ENCODE measurements at regions not wholly inside any gene's neighbourhood (a gene's known extent, or its start where the extent isn't known, plus 50 kb on each side); places are given as distances from the start of the nearest gene placed in this dataset.

- H3K4me1 Mint-ChIP-seq (ENCODE audit: low read depth): no peaks in the 10 kb centered on the region
- H3K36me3 Mint-ChIP-seq (ENCODE audit: low read depth): no peaks in the 10 kb centered on the region
- TF ChIP-seq CTCF (IDR thresholded peaks at IDR 0.05): no peak
- peaks cover 31% of the 10 kb centered on the region for H3K9me3 Mint-ChIP-seq
- no peak overlapping the region for H3K27ac Mint-ChIP-seq
- no peak overlapping the region for H3K4me3 Mint-ChIP-seq
- H3K27me3 Mint-ChIP-seq (ENCODE audit: insufficient read depth): peaks cover 3% of the 10 kb centered on the region; the same call in 1 of the 2 replicates
- DNase-seq: no peak
Measured at GRCh38 chr3:34263101-34263621, 464.7 kb downstream of the PDCD6IP start.

GRCh38 chr3:34264337-34265041, 466.1 kb downstream of the PDCD6IP start:
- Mint-ChIP-seq H3K9me3 (peaks cover 29% of the 10 kb centered on the region), H3K4me3 (no peak overlapping the region), H3K36me3 (ENCODE audit: low read depth) (no peaks in the 10 kb centered on the region), H3K27ac (no peak overlapping the region), H3K4me1 (ENCODE audit: low read depth) (no peaks in the 10 kb centered on the region), H3K27me3 (ENCODE audit: insufficient read depth) (peaks cover 3% of the 10 kb centered on the region; the same call in 1 of the 2 replicates)
- TF ChIP-seq CTCF (IDR thresholded peaks at IDR 0.05): no peak
- DNase-seq: no peak

GRCh38 chr3:34267088-34267487, 468.7 kb downstream of the PDCD6IP start:
- Mint-ChIP-seq H3K27ac (no peak overlapping the region), H3K4me3 (no peak overlapping the region), H3K36me3 (ENCODE audit: low read depth) (no peaks in the 10 kb centered on the region), H3K4me1 (ENCODE audit: low read depth) (no peaks in the 10 kb centered on the region), H3K27me3 (ENCODE audit: insufficient read depth) (peaks cover 3% of the 10 kb centered on the region; the same call in 1 of the 2 replicates), H3K9me3 (peaks cover 41% of the 10 kb centered on the region)
- DNase-seq: no peak
- TF ChIP-seq CTCF (IDR thresholded peaks at IDR 0.05): no peak

DNA sequence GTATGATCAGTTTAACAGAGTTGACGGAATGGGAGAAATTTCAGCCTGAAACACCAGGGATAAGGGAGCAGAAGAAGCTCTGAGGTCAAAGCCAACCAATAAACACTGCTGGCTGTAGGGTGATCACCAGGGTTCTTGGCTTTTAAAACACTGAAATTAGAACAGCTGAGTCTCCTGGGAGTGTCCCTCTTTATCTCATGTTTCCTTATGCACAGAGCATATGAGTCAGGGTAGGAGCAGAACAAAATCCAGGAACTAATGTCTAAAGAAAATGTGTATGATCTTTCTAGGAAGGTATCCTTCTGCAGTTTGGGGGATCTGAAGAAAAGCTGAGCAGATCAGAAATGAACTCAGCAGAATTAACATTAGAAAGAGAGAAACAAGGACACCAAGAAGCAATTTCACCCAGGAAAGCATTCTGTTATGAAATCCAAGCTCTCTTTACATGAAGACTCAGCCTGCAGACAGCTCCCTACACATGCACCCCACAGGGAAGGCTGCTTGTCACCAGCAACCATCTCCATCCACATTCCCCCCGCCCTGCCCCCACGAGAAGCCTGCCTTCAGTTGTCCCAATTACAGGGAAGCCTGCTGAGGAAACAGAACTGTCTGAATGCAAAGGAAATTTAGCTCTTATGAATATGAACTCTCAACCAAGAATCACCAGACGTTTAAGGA, 469.7 kb downstream of the PDCD6IP start:
- H3K4me1 Mint-ChIP-seq (ENCODE audit: low read depth): no peaks in the 10 kb centered on the region
- H3K36me3 Mint-ChIP-seq (ENCODE audit: low read depth): no peaks in the 10 kb centered on the region
- DNase-seq: no peak
- H3K4me3 Mint-ChIP-seq: no peak overlapping the region
- no peak for TF ChIP-seq CTCF (IDR thresholded peaks at IDR 0.05)
- no peak overlapping the region for H3K27ac Mint-ChIP-seq
- H3K27me3 Mint-ChIP-seq (ENCODE audit: insufficient read depth): peaks cover 3% of the 10 kb centered on the region; the same call in 1 of the 2 replicates
- H3K9me3 Mint-ChIP-seq: peaks cover 40% of the 10 kb centered on the region

DNA sequence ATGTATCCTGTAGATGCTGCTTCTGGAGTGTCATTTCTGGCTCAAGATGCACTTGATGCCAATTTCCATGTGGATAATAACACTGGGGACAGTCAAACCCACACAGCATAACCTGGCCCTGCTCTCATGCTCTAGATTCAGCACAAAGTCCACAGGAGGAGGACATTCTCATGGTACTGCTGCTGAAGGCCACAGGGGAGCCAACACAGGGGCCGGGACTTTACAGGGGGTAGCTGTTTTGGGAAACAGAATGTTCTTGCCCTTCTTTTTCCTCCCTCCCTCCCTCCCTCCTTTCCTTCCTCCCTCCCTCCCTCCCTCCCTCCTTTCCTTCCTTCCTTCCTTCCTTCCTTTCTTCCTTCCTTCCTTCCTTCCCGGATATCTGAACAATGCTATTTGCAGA, 477.4 kb downstream of the PDCD6IP start:
- Mint-ChIP-seq H3K27ac (no peak overlapping the region), H3K27me3 (ENCODE audit: insufficient read depth) (no peaks in the 10 kb centered on the region), H3K9me3 (peaks cover 50% of the 10 kb centered on the region), H3K4me1 (ENCODE audit: low read depth) (no peaks in the 10 kb centered on the region), H3K36me3 (ENCODE audit: low read depth) (peaks cover 4% of the 10 kb centered on the region; the same call in 1 of the 2 replicates), H3K4me3 (no peak overlapping the region)
- no peak for TF ChIP-seq CTCF (IDR thresholded peaks at IDR 0.05)
- DNase-seq: no peak
